ENCODE measurements at regions not wholly inside any gene's neighbourhood (a gene's known extent, or its start where the extent isn't known, plus 50 kb on each side); places are given as distances from the start of the nearest gene placed in this dataset.

DNA sequence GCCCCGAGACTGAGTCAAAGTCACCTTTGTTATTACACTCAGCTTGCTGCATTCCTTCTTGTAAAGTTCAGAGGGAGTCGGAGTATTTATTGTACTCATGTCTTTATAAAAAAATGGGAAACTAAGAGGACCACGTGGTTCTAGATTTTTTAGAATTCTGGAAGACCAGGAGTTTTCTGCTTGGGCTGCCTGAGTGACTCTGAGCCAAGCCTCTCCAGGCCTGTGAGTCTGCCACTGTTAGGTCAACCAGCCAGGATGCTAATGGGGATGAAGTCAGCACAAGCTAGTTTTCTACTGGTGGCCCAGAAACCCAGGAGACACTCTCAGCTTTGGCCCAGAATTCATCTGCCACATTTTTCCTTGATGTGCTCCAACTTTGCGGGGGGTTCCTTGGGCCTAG, 453.5 kb upstream of the SULF2 start:
- H3K4me3 ChIP-seq: no peak overlapping the region
- WGBS, 3 donors: 63 to 72% (median 71%) methylated on average over 4 of the region's 4 CpGs
- intact Hi-C loops (cut with DNase I): no loop called here
- no peak for ATAC-seq
- H3K4me1 ChIP-seq: no peaks in the 10 kb centered on the region
- no peaks in the 10 kb centered on the region for H3K36me3 ChIP-seq (ENCODE audit: insufficient read depth in 1 of 2, low read depth in 1 of 2)
- H3K27ac ChIP-seq: no peak overlapping the region
- DNase-seq: no peak
- H3K27me3 ChIP-seq (ENCODE audit: insufficient read depth in 3 of 3, low read length in 2 of 3): peaks cover 0 to 6% (median 0%) of the 10 kb centered on the region in 3 donors
- no peaks in the 10 kb centered on the region for H3K9me3 ChIP-seq
- TF ChIP-seq, protein P1, sequence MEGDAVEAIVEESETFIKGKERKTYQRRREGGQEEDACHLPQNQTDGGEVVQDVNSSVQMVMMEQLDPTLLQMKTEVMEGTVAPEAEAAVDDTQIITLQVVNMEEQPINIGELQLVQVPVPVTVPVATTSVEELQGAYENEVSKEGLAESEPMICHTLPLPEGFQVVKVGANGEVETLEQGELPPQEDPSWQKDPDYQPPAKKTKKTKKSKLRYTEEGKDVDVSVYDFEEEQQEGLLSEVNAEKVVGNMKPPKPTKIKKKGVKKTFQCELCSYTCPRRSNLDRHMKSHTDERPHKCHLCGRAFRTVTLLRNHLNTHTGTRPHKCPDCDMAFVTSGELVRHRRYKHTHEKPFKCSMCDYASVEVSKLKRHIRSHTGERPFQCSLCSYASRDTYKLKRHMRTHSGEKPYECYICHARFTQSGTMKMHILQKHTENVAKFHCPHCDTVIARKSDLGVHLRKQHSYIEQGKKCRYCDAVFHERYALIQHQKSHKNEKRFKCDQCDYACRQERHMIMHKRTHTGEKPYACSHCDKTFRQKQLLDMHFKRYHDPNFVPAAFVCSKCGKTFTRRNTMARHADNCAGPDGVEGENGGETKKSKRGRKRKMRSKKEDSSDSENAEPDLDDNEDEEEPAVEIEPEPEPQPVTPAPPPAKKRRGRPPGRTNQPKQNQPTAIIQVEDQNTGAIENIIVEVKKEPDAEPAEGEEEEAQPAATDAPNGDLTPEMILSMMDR (IDR thresholded peaks at IDR 0.05): no peak

DNA sequence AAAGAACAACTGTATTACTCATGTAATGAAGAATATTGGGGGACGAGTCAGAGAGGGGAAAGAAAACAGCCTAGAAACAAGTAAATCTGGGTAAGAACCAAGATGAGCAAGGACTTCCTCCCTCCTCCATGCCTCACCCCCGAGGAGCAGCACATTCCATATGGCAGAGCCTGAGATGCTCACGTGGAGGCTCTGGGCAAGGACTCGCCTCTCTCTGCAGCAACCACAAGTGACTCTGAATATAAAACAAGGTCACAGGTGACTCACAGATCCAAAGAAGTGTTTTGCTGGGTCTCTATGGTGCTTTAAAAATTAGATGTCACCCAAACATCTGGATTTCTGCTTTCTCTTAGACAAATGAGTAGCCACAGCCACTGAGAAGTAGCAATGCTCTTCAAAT, 453.0 kb upstream of the SULF2 start:
- WGBS, 3 donors: 66 to 86% (median 76%) methylated on average over 4 of the region's 4 CpGs
- ATAC-seq (no peak), DNase-seq (no peak)
- intact Hi-C loops (cut with DNase I): no loop called here
- H3K36me3 ChIP-seq (ENCODE audit: insufficient read depth in 1 of 2, low read depth in 1 of 2): no peaks in the 10 kb centered on the region
- no peak overlapping the region for H3K27ac ChIP-seq
- no peak overlapping the region for H3K4me3 ChIP-seq
- TF ChIP-seq, protein P1 (IDR thresholded peaks at IDR 0.05): no peak
- H3K4me1 ChIP-seq: no peaks in the 10 kb centered on the region
- H3K27me3 ChIP-seq (ENCODE audit: insufficient read depth in 3 of 3, low read length in 2 of 3): peaks cover 0 to 6% (median 0%) of the 10 kb centered on the region in 3 donors
- no peaks in the 10 kb centered on the region for H3K9me3 ChIP-seq

- Histone ChIP-seq H3K9me3 (no peaks in the 10 kb centered on the region), H3K36me3 (ENCODE audit: insufficient read depth in 1 of 2, low read depth in 1 of 2) (no peaks in the 10 kb centered on the region), H3K4me3 (no peak overlapping the region), H3K27me3 (ENCODE audit: insufficient read depth in 3 of 3, low read length in 2 of 3) (peaks cover 0 to 6% (median 0%) of the 10 kb centered on the region in 3 donors), H3K27ac (no peak overlapping the region), H3K4me1 (no peaks in the 10 kb centered on the region)
- WGBS, 3 donors: 48 to 63% (median 57%) methylated on average over 10 of the region's 10 CpGs
- intact Hi-C loops (cut with DNase I): no loop called here
- TF ChIP-seq, protein P1 (IDR thresholded peaks at IDR 0.05): no peak
- DNase-seq (no peak), ATAC-seq (no peak)
Measured at GRCh38 chr20:48236000-48236970, 451.0 kb upstream of the SULF2 start.

DNA sequence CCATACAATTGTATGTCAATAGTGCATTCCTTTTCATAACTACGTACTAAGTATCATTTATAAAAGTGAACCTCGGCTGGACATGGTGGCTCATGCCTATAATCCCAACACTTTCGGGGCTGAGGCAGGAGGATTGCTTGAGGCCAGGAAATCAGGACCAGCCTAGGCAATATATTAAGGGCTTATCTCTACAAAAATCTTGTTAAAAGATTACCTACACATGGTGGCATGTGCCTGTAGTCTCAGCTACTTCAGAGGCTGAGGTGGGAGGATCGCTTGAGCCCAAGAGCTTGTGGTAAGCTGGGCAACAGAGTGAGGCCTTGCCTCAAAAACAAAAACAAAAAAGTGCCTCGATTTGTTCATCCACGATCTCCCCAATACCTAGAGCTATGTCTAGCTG, 449.7 kb upstream of the SULF2 start:
- intact Hi-C loops (cut with DNase I): no loop called here
- TF ChIP-seq, protein P1 (IDR thresholded peaks at IDR 0.05): no peak
- WGBS, 3 donors: 78 to 86% (median 84%) methylated on average over 6 of the region's 6 CpGs
- H3K27ac ChIP-seq: no peak overlapping the region
- no peak overlapping the region for H3K4me3 ChIP-seq
- H3K9me3 ChIP-seq: no peaks in the 10 kb centered on the region
- no peaks in the 10 kb centered on the region for H3K4me1 ChIP-seq
- DNase-seq: no peak
- no peak for ATAC-seq
- H3K27me3 ChIP-seq (ENCODE audit: insufficient read depth in 3 of 3, low read length in 2 of 3): peaks cover 0 to 6% (median 0%) of the 10 kb centered on the region in 3 donors
- H3K36me3 ChIP-seq (ENCODE audit: insufficient read depth in 1 of 2, low read depth in 1 of 2): no peaks in the 10 kb centered on the region
